ENCODE measurements at regions not wholly inside any gene's neighbourhood (a gene's known extent, or its start where the extent isn't known, plus 50 kb on each side); places are given as distances from the start of the nearest gene placed in this dataset.

DNA sequence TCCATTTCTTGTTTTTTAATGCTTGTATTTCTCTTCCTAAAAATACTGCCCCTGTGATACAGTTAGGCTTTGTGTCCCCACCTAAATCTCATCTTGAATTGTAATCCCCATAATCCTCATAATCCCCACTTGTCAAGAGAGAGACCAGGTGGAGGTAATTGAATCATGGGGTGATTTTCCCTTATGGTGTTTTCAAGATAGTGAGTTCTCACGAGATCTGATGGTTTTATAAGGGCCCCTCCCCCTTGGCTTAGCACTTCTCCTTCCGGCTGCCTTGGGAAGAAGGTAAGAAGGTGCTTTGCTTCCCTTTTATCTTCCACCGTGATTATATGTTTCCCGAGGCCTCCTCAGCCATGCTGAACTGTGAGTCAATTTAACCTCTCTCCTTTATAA, 227.4 kb downstream of the MAN2A1 start:
- DNase-seq = no peak

DNA sequence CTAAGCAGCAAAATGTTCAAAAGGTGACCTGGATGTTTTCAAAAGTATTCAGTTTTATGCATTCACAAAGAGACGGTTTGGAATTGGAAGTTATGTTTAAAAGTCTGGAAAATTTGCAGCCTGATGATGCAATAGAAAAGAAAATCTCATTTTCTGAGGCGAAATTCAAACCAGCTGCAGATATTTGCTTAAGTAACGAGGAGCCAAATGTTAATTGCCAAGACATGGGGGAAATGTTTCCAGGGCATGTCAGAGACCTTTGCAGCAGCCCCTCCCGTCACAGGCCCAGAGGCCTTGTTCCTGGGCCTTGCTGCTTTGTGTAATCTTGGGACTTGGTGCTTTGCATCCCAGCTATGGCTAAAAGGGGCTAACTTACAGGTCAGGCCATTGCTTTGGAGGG, 228.2 kb downstream of the MAN2A1 start:
- no peak for DNase-seq

GRCh38 chr5:109920736-109921135, 231.0 kb downstream of the MAN2A1 start:
- DNase-seq = no peak

DNA sequence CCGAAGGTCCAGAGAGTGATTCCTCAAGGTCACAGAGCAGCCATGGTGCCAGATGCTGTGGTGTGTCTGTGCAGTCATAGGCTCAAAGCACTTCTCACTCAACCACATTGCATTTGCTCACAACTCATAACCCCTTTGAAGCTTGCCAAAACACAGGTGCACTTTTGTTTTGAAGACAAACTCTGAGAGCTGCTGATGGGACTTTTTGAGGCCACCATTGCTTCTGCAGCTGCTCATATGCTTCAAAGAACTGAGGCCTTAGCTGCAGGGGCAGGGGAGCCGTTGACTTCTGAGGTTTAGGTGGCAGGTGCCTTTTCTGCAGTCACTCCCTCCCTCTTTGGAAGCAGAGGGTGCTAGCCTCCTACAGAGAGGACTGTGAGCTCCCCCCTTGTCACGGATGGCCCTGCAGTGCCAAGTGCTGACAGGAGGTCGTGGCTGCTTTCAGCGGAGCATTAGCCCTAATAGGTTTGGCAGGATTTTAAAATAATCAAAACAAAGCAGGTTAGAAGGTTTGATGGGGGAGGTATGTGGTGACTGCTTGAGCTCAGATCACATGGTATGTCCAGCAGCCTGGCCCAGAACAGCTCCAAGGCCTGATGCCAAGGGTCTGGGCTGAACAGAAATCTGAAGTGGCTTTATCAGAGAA, 232.1 kb downstream of the MAN2A1 start:
- no peak for DNase-seq

- DNase-seq = no peak
Measured at GRCh38 chr5:109922381-109922995, 232.8 kb downstream of the MAN2A1 start.

GRCh38 chr5:109923205-109923604, 233.5 kb downstream of the MAN2A1 start:
- DNase-seq = no peak

- no peak for DNase-seq
Measured at GRCh38 chr5:109924237-109925107, 234.7 kb downstream of the MAN2A1 start.

GRCh38 chr5:109927639-109928038, 237.9 kb downstream of the MAN2A1 start:
- no peak for DNase-seq

- no peak for DNase-seq
Measured at GRCh38 chr5:109928046-109928445, 238.3 kb downstream of the MAN2A1 start.

- DNase-seq = no peak
Measured at GRCh38 chr5:109928811-109929210, 239.1 kb downstream of the MAN2A1 start.

GRCh38 chr5:109929376-109929775, 239.6 kb downstream of the MAN2A1 start:
- DNase-seq = no peak

GRCh38 chr5:109929911-109930310, 240.2 kb downstream of the MAN2A1 start:
- DNase-seq = no peak

DNA sequence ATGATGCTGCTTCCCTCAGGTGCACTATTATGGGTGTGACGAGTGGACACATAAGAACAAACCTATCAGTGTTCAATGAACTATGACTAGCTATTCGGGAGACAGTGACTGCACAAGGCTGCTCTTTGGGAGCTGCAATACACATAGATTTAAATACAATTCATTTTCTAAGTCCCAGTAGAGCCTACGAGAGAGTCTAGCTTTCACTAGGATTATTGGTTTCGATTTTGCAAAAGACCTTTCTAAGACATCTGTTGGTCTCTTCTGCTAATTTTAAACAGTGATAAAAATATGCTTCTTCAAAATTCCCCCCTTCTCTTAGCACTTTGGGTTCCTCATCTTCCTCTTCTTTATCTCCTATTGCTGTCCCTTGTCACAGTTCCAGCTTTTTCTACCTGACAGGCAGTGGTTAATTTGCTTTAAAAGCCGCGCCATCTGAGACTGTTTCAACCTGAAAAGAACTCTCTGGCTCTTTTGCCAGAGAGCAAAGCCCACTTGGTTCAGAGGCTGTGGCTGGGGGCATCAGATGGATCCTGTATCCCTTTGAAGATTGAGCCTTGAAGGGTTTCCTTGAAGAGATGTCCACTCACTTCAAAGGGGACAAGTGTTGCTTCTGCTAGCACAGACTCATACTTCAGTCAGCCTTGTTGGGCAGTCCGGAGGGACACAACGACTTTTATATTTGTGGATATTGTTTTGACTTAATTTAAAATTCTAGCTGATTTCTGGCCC, 241.5 kb downstream of the MAN2A1 start:
- DNase-seq = no peak

GRCh38 chr5:109935833-109936490, 246.2 kb downstream of the MAN2A1 start:
- no peak for DNase-seq

- DNase-seq = no peak
Measured at GRCh38 chr5:109936996-109937395, 247.3 kb downstream of the MAN2A1 start.

- no peak for DNase-seq
Measured at GRCh38 chr5:109937951-109938350, 248.2 kb downstream of the MAN2A1 start.

DNA sequence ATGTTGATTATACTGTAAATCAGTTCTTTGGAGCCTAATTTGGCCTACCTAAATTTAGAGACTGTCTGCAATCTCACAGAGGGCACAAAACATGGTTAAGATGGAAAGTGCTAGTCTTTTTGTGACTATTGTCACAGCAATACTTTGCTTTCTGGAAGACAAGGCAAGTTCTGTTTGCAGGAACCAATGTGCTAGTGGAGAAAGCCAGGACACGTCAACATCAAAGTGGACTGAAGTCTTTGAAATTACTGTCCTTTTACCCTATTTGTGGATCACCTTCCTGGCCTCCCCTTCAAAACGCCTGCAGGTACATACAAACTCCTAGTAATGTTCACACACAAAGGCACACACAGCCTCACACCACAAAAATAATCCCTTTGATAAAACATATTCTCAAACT, 248.7 kb downstream of the MAN2A1 start:
- no peak for DNase-seq

DNA sequence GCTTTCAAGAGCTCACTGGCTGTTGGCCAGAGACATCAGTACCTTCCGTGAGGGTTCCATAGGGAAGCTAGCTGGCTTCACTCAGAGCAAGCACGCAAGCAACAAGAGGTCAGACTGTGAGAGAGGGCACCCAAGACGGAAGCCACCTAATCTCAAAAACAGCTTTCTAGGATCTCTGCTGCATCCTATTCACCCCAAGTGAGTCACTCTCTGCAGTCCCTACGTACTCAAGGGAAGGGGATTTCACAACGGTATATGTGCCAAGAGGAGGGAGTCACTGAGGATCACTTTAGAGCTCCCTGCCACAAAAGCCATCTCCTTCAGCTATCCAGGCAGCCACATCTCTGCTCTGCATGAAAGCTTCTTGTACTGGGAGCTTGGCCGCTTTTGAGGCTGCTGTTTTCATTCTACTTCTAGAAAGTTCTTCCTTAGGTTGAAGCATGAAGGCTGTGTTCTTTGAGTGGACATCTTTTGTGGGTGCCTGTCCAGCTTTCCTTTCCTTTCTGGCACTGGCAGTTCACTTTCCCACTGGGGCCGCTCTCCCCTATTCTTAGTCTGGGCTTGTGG, 249.5 kb downstream of the MAN2A1 start:
- DNase-seq = no peak

- DNase-seq = no peak
Measured at GRCh38 chr5:109942646-109943045, 252.9 kb downstream of the MAN2A1 start.

- no peak for DNase-seq
Measured at GRCh38 chr5:109943701-109944235, 254.0 kb downstream of the MAN2A1 start.

GRCh38 chr5:109944461-109944860, 254.7 kb downstream of the MAN2A1 start:
- no peak for DNase-seq

GRCh38 chr5:109945097-109945678, 255.5 kb downstream of the MAN2A1 start:
- no peak for DNase-seq
